ENCODE measurements at regions not wholly inside any gene's neighbourhood (a gene's known extent, or its start where the extent isn't known, plus 50 kb on each side); places are given as distances from the start of the nearest gene placed in this dataset.
"Not testable (repeated sequence)": the region's sequence is repeated elsewhere in the genome, so short reads cannot be mapped to it uniquely, and the experiment has no call there.

DNA sequence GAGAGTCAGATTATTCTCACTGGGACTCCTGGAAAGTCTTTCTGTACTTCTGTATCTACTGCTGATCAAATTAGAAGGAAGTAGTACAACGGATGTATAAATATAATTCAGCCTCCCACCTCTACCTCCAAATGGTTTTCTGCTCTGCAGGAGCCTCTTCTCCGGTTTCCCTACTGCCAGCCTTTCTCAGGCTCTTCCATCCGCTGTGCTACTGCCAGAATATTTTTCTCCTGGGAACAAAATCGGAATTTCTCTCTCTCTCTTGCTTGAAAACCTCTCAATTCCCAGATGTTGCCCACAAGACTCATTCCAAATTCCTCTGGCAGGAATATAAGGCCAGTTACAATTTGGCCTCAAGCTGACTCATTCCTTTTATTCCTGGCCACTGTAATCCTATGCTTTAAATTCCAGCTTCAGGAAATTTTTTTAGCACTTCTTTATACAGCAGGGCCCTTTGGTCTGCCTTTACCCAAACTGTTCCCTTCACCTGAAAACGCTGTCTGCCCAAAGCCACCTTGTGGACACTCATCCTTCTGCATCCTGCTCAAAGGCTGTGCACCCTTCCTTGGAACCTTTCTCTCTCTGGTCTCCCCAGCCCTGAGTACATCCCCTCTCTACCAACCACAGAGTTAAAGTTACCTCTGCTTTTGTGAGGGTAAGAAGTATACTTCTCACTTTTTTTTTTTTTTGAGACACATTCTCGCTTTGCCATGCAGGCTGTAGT is 1714.6 kb downstream of the KHDRBS2 start:
- not testable (repeated sequence) for H4K91ac ChIP-seq (ENCODE audit: insufficient read length, low read depth, low read length); H2BK5ac ChIP-seq (ENCODE audit: insufficient read length, low read length); H3K56ac ChIP-seq (ENCODE audit: insufficient read length, low read depth, low read length); H2BK15ac ChIP-seq (ENCODE audit: low read depth, low read length); H4K8ac ChIP-seq (replicated peaks; ENCODE audit: insufficient read length, low read depth, low read length); H4K20me1 ChIP-seq (ENCODE audit: control insufficient read depth, insufficient read depth, insufficient read length); H3K23me2 ChIP-seq (ENCODE audit: insufficient read length, low read depth, low read length, poor library complexity, severe bottlenecking); H3K4me3 Mint-ChIP-seq; H2AFZ ChIP-seq (ENCODE audit: low read length); H3K79me1 ChIP-seq (ENCODE audit: insufficient read depth, low read depth, low read length, poor library complexity, severe bottlenecking); H2BK20ac ChIP-seq (ENCODE audit: low read depth, low read length, poor library complexity, severe bottlenecking); H2BK12ac ChIP-seq (ENCODE audit: insufficient read length, low read depth, low read length); H3K4me1 ChIP-seq (ENCODE audit: insufficient read depth, low read length); H3K9me3 ChIP-seq (ENCODE audit: control insufficient read depth, low read depth, low read length); H3K23ac ChIP-seq (ENCODE audit: insufficient read length, low read depth, low read length); H3K18ac ChIP-seq (ENCODE audit: insufficient read length, low read depth, low read length); H3K9ac ChIP-seq (ENCODE audit: extremely low read depth, insufficient read length, low read length); H3K27me3 Mint-ChIP-seq (ENCODE audit: low read depth); H4K5ac ChIP-seq (ENCODE audit: insufficient read length, low read depth, low read length); H3K27me3 ChIP-seq (ENCODE audit: insufficient read depth, low read length); H2BK120ac ChIP-seq (ENCODE audit: low read depth, low read length, poor library complexity, severe bottlenecking); H3K4me2 ChIP-seq (ENCODE audit: insufficient read depth, insufficient read length, low read length); H3K79me2 ChIP-seq (ENCODE audit: insufficient read depth, low read length); H3K14ac ChIP-seq (ENCODE audit: insufficient read depth, low read length); H2AK5ac ChIP-seq (ENCODE audit: insufficient read length, low read length); H3K4ac ChIP-seq (ENCODE audit: low read depth, low read length); H3K27ac ChIP-seq (ENCODE audit: insufficient read length, low read depth, low read length); H3T11ph ChIP-seq (ENCODE audit: low read length)
- TF ChIP-seq, protein P1, sequence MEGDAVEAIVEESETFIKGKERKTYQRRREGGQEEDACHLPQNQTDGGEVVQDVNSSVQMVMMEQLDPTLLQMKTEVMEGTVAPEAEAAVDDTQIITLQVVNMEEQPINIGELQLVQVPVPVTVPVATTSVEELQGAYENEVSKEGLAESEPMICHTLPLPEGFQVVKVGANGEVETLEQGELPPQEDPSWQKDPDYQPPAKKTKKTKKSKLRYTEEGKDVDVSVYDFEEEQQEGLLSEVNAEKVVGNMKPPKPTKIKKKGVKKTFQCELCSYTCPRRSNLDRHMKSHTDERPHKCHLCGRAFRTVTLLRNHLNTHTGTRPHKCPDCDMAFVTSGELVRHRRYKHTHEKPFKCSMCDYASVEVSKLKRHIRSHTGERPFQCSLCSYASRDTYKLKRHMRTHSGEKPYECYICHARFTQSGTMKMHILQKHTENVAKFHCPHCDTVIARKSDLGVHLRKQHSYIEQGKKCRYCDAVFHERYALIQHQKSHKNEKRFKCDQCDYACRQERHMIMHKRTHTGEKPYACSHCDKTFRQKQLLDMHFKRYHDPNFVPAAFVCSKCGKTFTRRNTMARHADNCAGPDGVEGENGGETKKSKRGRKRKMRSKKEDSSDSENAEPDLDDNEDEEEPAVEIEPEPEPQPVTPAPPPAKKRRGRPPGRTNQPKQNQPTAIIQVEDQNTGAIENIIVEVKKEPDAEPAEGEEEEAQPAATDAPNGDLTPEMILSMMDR (conservative IDR thresholded peaks at IDR 0.05), result peak; percentile 55
- DNase-seq, result peak; percentile 45
- Mint-ChIP-seq H3K9me3 (peaks cover 21 to 22% of the 10 kb centered on the region in 2 experiments), H3K36me3 (ENCODE audit: insufficient read depth in 1 of 3, low read depth in 3 of 3) (peaks cover 12 to 20% (median 15%) of the 10 kb centered on the region in 3 experiments), H3K4me1 (peaks cover 13 to 20% of the 10 kb centered on the region in 2 experiments), H3K27ac (peak overlapping the region in 1 of 3 experiments; percentile 84; a peak in 3 of 7 replicates)
- no CpG with 5 or more reads among the region's 6 CpGs for WGBS (ENCODE audit: extremely low coverage, insufficient read length, low lambda C conversion rate)

DNA sequence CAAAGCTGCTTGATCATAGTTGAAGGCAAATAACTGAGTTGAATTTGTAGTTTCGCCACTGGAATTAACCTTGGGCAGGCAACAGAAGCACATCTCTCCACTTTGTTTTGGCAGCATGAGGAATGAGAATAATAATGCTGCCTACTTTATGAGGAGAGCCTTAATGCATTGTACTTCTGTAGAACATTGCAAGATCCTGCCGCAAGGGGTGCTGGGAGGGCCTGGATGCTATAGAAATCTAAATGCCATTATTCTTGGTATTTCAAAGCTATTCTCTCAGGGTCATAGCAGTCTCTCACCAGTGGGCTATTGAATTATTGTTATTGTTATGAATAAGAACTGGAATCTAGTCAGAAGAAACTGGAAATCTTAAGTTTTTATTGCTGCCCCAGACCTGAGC is 1715.4 kb downstream of the KHDRBS2 start:
- not testable (repeated sequence) for H2AK5ac ChIP-seq (ENCODE audit: insufficient read length, low read length); H3K9ac ChIP-seq (ENCODE audit: extremely low read depth, insufficient read length, low read length); H4K91ac ChIP-seq (ENCODE audit: insufficient read length, low read depth, low read length); H3K56ac ChIP-seq (ENCODE audit: insufficient read length, low read depth, low read length); H3T11ph ChIP-seq (ENCODE audit: low read length); DNase-seq; H2BK120ac ChIP-seq (ENCODE audit: low read depth, low read length, poor library complexity, severe bottlenecking); H2AFZ ChIP-seq (ENCODE audit: low read length); H2BK20ac ChIP-seq (ENCODE audit: low read depth, low read length, poor library complexity, severe bottlenecking); H4K8ac ChIP-seq (replicated peaks; ENCODE audit: insufficient read length, low read depth, low read length); H2BK5ac ChIP-seq (ENCODE audit: insufficient read length, low read length); H3K27ac Mint-ChIP-seq; H3K18ac ChIP-seq (ENCODE audit: insufficient read length, low read depth, low read length); H3K9me3 ChIP-seq (ENCODE audit: control insufficient read depth, low read depth, low read length); H3K4me1 ChIP-seq (ENCODE audit: insufficient read depth, low read length); H2BK12ac ChIP-seq (ENCODE audit: insufficient read length, low read depth, low read length); H3K79me2 ChIP-seq (ENCODE audit: insufficient read depth, low read length); H3K14ac ChIP-seq (ENCODE audit: insufficient read depth, low read length); H3K23ac ChIP-seq (ENCODE audit: insufficient read length, low read depth, low read length); H3K27me3 ChIP-seq (ENCODE audit: insufficient read depth, low read length); H3K4ac ChIP-seq (ENCODE audit: low read depth, low read length); H3K27ac ChIP-seq (ENCODE audit: insufficient read length, low read depth, low read length); H4K20me1 ChIP-seq (ENCODE audit: control insufficient read depth, insufficient read depth, insufficient read length); H2BK15ac ChIP-seq (ENCODE audit: low read depth, low read length); H3K79me1 ChIP-seq (ENCODE audit: insufficient read depth, low read depth, low read length, poor library complexity, severe bottlenecking); H4K5ac ChIP-seq (ENCODE audit: insufficient read length, low read depth, low read length); H3K23me2 ChIP-seq (ENCODE audit: insufficient read length, low read depth, low read length, poor library complexity, severe bottlenecking); H3K27me3 Mint-ChIP-seq (ENCODE audit: low read depth); H3K4me2 ChIP-seq (ENCODE audit: insufficient read depth, insufficient read length, low read length); H3K4me3 Mint-ChIP-seq
- H3K36me3 Mint-ChIP-seq (ENCODE audit: insufficient read depth in 1 of 3, low read depth in 3 of 3), result peaks cover 8 to 12% (median 9%) of the 10 kb centered on the region in 3 experiments
- H3K9me3 Mint-ChIP-seq, result peaks cover 12 to 14% of the 10 kb centered on the region in 2 experiments
- peaks cover 13 to 20% of the 10 kb centered on the region in 2 experiments for H3K4me1 Mint-ChIP-seq
- no CpG with 5 or more reads among the region's 2 CpGs for WGBS (ENCODE audit: extremely low coverage, insufficient read length, low lambda C conversion rate)
